ENCODE measurements at regions not wholly inside any gene's neighbourhood (a gene's known extent, or its start where the extent isn't known, plus 50 kb on each side); places are given as distances from the start of the nearest gene placed in this dataset.
A peak's percentile ranks its signal among the peaks of the same experiment; 100 is the strongest.
"Not testable (repeated sequence)": the region's sequence is repeated elsewhere in the genome, so short reads cannot be mapped to it uniquely, and the experiment has no call there.

DNA sequence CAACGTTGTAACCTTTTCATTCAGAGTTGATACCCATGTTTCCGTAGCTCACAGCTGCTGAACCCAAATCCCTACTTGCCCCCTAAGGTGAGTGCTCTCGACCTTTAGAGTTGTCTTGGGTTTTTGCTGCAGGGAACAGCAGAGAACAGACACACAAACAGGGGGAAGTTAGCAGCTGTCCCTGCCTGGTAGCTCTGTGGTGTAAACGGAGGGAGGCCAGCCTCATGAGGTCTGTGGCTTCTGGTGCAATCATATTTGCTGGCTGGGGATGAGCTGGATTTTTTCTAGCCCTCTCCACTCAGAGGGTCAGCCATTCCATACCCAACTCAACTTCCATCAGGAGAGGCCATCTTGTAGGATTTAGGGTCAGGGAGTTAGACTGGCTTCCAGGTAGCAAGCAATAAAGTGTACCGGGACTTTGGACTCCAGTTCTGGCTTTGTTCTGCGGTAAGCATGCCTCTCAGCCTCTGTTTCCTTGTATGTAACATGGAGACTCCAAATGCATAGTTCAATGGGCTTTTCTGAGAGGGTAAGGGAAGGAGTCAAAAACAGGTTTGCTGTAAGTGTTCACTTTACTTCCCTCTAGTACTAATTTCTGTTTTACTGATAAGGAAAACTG, 218.9 kb downstream of the MID1IP1 start:
- DNase-seq (ENCODE audit: insufficient read length, low spot score) (no peak), FAIRE-seq (no peak)

DNA sequence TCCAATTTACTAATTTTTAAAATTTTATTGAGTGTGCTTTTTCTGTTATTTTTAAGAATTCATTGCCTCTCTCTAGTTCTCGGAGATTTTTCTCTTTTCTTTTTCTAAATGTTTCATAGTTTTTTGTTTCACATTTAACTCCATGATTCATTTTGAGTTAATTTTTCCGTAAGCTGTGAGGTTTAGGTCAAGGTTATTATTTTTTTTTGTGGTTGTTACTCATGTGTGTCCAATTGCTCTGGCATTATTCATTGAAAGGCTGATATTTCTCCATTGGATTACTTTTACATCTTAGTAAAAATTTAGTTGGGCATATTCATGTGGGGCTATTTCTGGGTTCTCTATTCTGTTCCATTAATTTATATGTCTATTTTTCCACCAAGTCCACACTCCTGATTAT, 220.8 kb downstream of the MID1IP1 start:
- no peak for DNase-seq (ENCODE audit: insufficient read length, low spot score)
- FAIRE-seq: no peak

DNA sequence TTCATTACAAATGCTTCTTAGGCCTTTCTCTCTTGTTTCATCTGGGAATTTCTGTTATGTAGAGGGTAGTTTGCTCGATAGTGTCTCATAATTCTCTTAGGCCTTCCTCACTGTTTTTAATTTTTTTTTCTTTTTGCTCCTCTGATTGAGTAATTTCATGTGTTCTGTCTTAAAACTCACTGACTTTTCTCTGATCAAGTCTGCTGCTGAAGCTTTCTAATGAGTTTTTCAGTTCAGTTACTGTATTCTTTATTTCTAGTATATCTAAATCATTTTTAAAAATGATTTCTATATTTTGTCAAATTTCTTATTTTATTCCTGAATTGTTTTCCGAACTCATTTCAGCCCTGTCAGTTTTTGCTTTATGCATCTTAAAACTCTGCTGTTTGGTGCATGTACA, 228.0 kb downstream of the MID1IP1 start:
- FAIRE-seq (no peak), DNase-seq (ENCODE audit: insufficient read length, low spot score) (no peak)

DNA sequence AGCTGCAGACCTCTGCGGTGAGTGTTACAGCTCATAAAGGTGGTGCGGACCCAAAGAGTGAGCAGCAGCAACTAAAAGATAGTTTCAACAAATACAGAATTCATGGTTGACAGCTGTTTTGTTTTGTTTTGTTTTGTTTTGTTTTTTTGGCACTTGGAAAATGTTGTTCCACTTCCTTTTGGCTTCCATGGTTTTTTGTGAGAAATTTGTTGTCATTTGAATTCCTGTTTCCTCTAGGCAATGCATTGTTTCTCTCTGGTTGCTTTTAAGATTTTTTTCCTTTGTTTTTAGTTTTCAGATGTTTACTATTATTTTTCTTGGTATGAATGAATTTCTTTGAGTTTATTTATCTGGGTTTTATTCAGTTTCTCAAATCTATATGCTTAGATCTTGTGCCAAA, 229.4 kb downstream of the MID1IP1 start:
- FAIRE-seq (no peak), DNase-seq (ENCODE audit: insufficient read length, low spot score) (no peak)

DNA sequence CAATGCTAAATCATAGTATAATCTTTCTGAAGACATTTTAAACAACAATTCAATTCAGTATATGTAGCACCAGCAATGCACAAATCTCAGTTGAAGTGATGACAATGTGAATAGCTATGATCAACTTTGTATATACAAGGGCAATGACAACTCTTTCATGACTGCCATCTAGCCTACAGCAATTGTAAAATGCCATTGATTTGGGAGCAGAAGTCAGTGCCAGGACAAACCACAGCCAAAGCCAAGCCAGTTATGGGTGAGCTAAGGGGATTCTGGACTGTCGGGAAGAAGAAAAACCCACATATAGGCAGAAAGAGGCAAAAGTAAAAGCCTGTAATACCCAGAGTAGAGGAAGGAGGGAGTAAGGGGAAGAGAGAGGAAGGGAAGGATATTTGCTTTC, 238.6 kb downstream of the MID1IP1 start:
- DNase-seq (ENCODE audit: insufficient read length, low spot score): no peak
- FAIRE-seq: no peak

DNA sequence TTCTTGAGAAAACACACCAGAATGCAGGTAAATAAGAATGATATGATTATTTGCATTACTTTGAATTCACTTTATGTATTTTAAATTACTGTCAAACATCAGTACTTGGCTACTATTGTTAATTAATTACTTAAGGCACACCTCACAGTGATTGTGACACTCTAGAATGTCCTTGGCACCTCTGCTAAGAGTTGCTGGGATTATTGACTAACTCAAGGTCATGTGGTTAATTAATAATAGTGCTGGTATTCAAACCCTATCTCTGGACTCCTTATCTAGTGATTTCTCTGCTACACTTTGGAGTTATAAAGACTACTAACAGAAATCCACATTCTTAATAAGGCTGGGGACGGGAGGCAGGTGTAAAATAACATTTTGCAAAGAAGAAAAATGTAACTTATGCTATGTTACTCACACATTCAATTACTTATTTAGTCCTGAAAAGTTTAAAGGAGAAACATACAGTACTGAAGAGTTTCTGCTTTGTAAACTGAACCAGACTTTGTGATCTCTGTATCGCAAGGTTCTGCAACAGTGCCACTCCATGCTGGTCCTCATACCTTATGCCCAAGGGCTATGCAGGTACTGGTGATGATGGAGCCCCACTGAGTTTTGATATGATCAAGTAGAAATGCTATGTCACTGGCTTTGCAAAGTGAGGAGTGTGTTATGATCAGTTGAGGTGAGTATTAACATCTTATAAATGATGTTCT, 242.7 kb downstream of the MID1IP1 start:
- FAIRE-seq (no peak), DNase-seq (ENCODE audit: insufficient read length, low spot score) (no peak)

DNA sequence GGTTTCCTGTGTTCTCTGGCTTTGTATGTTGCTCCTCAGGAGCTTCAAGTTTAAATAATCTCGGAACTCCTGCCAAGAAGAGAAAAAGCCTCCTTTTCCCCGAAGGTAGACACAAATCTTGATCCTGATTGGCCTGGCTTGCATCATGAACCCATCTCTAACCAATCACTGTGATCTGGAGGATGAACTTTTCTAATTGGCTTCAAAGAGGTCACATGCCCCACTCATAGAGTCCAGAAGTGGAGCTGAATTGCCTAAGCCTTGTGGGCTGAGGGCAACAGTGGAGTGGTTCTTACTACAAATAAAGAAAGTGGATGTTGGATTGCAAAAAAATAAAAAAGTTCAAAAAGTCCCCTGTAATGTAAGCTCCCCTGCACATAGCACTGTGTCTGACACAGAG, 245.9 kb downstream of the MID1IP1 start:
- no peak for FAIRE-seq
- DNase-seq (ENCODE audit: insufficient read length, low spot score): no peak

DNA sequence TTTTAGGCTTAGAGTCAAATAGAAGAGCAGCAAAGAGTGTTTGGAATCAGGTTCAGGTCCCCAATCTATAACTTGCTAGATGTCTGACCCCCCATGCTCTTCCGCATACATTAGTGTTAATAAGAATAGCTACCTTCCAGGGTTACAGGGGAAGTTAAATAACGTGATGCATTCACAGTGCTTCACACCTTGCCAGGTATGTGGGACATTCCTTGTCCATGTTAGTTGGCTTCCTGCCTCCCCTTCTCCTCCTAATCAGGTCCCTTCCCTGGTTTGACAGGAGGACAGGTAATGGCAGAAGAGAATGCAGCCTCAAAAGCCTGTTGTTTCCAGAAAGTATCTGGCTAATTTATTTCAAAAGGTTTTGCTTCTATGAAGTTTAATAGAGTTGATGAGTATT, 248.7 kb downstream of the MID1IP1 start:
- FAIRE-seq (no peak), DNase-seq (ENCODE audit: insufficient read length, low spot score) (no peak)

DNA sequence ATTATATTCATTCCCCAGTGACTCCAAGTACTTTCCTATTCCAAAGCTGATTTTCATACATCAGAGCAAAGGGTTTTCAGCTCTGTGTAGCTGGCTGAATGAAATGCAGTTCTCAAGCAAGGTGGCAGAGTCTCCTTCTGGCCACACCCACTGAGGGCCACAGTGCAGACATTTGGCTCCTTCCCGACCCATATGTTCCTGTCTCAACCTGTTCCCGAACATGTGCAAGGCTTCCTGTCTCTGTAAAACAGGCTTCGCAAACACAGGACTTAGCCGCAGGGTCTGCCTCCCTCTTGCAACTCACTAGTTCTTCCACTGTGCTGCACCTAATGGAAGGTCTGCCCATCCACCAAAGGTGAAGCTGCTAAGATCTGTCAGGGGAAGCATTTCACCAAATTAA, 249.2 kb downstream of the MID1IP1 start:
- FAIRE-seq (no peak), DNase-seq (ENCODE audit: insufficient read length, low spot score) (no peak)

DNA sequence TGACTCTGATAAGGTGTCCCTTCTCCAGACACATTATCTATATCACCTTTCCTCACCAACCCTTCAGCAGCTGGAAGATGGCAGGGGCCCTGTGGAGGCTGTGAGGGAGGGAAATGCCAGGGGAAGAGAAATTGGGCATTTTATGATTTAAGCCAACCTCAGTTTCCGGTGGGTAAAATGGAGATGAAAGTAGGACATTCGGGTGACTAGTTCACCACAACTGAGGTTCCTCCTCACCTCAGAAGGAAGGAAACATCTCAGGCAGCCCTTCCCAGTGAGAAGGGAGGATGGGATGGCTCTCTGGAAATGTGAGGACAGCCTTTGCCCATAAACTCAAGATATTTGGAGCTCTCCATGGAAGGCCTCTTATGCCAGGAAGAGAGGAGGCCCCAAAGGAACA, 251.5 kb downstream of the MID1IP1 start:
- DNase-seq (ENCODE audit: insufficient read length, low spot score) (no peak), FAIRE-seq (no peak)

DNA sequence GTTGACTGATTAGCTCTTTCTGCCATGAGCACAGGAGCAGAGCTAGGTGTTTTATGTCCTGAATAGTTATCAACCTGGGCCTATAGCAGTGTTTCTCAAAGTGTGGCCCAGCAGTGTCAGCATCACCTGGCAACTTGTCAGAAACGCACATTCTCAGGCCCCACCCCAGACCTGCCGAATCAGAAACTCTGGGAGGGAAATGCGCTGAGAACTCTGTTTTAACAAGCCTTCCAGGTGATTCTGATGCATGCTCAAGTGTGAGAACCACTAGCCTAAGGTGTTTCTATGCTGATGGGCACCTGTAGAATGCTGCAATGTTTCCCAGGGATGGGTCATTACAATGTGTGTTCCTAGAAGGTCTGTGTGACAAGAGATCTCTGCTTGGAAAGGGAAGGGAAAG, 257.5 kb downstream of the MID1IP1 start:
- no peak for DNase-seq (ENCODE audit: insufficient read length, low spot score)
- no peak for FAIRE-seq

DNA sequence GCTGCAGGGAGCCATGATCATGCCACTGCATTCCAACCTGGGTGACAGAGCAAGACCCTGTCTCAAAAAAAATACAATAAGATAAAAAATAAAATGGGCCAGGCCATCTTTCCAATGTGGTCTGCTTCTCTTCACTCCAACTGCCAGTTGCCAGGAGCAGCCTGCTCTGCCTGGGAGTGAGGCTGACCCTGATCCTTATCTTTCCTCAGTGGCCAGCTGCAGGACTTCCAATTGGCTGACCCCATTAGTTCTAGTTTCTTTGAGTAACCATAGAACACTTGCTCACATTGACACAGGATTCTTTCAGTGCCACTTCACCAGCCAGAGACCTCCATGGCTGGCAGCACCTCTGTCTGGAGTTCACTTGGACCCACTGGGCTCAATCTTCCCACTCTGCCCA, 258.6 kb downstream of the MID1IP1 start:
- DNase-seq (ENCODE audit: insufficient read length, low spot score): no peak
- FAIRE-seq: no peak

DNA sequence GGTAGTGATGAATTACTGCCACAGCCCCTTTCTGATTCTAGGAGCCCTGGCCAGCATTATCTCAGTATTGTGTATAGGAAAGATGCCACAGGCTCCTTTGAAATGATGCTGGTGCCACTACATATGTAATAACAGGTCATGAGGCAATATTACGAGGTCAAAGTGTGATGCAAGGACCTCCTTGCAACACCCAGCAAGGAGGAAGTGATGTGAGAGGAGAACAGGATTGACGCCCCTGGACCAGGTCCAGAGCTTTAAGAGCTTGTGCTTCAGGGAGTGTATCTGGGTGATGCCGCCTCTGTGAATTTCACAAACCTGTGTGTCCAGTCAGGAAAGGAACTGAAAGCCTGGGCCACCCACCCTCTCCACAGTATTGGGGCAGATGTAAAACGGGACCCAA, 261.8 kb downstream of the MID1IP1 start:
- DNase-seq (ENCODE audit: insufficient read length, low spot score): no peak
- no peak for FAIRE-seq

DNA sequence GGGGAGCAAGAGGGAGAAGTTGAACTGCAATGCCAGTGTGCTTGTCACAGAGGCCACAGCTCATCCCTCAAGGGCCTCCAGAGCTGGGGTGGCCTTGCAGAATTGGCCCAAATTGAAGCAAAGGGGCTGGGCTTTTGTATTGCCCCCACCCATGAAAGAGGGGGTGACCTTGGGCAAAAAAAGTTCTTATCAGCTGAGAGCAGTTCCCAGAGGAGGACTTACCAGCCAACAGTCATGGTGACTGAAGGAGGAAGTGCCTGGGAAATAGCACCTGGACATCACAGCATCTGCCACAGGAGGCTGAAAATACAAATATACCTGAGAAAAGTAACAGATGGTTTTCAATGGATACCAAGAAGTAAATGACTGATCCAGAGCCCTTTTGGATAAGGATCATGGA, 262.4 kb downstream of the MID1IP1 start:
- peak; percentile 35 for FAIRE-seq
- no peak for DNase-seq (ENCODE audit: insufficient read length, low spot score)

DNA sequence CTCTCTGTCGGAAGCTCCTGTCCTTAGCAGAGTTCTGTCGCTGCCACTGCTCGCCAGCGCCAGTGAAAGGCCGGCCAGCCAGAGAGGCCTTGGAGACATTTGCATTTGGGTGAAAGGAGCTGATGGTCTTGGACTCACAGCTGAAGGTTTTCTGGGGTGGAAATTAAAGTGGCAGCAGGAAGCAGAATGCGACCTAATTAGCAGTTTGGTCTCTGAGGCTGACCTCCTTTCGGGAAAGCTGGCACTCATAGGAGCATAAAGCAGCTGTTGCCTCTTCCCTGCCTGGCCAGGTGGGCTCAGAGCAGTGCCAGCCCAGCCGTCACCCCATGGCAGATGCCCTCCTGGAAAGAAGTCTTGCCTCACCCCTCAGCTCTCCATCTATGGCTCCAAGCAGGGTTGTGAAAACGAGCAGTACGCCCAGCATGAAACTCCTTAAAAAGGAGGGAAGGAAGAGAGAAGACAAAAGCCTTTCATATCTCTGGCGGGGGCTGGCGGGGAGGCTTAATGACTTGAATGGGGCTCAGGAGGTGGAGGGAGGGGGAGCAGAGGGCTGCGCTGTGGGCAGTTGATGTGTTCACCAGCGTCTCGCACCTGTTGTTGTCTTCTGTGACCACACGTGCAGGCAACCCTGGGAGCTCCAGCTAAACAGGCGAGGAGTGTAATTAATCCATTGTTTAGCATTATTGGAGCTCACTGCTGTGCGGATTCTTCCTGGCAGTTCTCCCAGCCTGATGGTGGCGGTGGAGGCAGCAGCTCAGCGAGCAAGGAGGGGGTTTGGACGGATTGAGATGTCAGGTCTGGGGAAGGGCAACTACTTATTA, 264.0 kb downstream of the MID1IP1 start:
- no peak for DNase-seq (ENCODE audit: insufficient read length, low spot score)

DNA sequence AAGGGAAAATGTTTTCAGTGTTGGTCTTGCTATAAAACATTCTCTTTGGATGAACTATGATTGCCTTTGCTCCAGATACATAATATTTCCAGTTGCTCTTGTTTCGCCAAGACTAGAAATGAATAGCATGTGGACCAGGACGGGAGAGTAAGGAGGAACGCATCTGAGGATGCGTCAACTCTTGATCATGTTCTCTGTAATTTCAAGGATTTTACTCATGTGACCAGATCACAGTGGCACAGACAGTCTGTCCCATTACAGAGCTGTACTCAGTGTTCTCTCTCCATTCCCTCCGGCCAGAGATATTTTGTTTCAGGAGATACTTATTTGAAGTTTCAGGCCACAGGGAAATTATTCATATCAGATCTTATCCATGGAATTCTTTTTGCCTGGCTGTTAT, 266.6 kb downstream of the MID1IP1 start:
- no peak for FAIRE-seq
- DNase-seq (ENCODE audit: insufficient read length, low spot score): no peak

More for the DNA sequence above, 264.0 kb downstream of the MID1IP1 start:
- FAIRE-seq: no peak

DNA sequence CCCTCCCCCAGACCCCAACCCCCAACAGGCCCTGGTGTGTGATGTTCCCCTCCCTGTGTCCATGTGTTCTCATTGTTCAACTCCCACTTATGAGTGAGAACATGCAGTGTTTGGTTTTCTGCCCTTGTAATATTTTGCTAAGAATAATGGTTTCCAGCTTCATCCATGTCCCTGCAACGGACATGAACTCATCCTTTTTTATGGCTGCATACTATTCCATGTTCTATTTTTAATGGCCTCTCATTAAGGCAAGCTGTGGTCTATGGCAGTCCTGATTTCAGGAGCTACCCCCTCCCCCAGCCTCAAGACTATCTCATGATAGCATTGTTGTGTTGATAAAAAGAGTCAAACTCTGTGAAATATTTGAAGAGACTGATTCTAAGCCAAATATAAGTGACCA, 267.4 kb downstream of the MID1IP1 start:
- not testable (repeated sequence) for DNase-seq (ENCODE audit: insufficient read length, low spot score); FAIRE-seq

DNA sequence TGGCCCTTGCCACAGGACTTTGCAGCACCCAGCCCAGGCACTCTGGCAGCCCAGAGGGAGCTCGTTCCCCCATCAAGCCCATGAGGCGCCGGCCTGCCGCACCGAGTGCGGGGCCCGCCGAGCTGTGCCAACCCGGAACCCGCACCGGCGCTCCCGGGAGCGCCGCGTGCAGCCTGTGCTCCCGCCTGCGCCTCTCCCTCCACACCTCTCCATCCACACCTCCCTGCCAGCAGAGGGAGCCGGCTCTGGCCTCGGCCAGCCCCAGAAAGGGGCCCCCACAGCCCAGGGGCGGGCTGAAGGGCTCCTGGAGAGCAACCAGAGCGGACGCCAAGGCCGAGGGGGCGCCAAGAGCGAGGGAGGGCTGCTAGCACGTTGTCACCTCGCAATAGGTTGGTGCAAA, 268.8 kb downstream of the MID1IP1 start:
- DNase-seq (ENCODE audit: insufficient read length, low spot score) (no peak), FAIRE-seq (no peak)

DNA sequence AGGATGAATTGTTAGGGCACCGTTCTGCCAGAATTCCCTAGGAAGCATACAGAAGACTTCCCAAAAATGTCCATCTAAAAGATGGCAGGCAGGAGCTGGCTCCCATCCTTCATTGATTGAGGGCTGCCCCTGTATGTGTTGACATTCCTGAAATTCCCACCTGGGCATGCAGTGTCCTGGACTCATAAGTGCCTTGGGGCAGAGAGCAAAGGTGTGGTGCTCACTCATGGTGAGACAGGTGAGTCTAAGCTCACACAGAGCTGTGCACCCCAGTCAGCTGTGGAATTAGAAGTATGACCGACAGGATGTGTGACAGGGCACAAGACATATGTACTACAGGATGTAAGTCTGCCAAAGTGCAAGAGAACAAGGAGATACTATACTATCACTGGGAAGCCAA, 271.9 kb downstream of the MID1IP1 start:
- DNase-seq (ENCODE audit: insufficient read length, low spot score) (no peak), FAIRE-seq (no peak)

DNA sequence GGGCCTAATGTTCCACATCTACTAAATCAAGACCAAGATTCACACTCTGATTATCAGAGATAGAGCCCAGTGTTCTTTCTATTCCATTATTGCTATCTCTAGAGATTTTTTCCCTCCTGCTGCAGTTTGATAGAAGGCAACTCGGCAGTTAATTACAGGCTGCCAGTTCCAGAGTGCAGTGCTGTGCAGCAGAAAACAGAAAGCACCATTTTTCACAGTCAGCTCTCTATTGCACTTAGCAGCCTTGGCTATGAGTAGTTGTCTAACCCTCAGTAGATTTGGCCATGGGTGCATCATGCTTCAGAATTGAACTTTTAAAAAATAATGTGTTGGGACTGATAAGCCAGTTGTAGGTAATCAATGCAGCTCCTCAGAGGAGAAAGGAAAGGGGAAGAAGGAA, 295.3 kb downstream of the MID1IP1 start:
- DNase-seq (ENCODE audit: insufficient read length, low spot score) (no peak), FAIRE-seq (peak; percentile 47)

DNA sequence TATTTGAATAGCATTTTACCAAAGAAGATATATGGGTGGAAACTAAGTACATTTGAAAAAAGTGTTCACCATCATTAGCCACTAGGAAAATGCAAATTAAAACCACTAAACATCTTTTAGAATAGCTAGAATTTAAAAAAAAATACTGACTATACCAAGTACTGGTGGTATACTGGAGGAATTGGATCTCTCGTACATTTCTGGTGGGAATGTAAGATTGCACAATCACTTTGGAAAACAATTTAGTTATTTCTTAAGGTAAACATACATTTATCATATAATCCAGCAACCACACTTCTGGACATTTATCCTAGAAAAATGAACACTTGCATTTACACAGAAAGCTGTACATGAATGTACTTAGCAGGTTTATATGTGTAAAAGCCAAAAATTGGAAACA, 303.5 kb downstream of the MID1IP1 start:
- no peak for FAIRE-seq
- no peak for DNase-seq (ENCODE audit: insufficient read length, low spot score)

DNA sequence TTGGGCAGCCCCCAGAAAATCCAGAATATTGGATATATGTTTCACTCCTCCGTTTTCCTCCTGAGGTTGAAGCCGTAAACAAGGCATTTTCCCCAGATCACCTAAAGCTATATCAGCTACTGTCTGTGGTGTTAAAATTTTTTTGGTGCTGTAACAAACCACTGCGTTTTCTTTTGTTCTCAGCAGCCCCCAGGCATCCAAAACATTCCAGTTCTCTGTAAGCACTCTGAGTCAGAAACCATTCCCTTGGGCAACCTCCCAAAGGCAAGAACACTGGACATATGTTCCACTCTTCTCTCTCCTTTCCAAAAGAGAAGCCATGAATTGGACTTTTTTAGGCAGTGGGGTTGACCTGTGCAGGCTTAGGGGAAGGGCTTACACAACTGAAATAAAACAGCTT, 310.9 kb downstream of the MID1IP1 start:
- FAIRE-seq: no peak

More for the DNA sequence above, 310.9 kb downstream of the MID1IP1 start:
- DNase-seq (ENCODE audit: insufficient read length, low spot score): no peak

Measured in GM19239 (cell line).